IMR-90 (cell line): ENCODE measurements at regions not wholly inside any gene's neighbourhood (a gene's known extent, or its start where the extent isn't known, plus 50 kb on each side); places are given as distances from the start of the nearest gene placed in this dataset.

Experiments used
- ATAC-seq: fragments of 200-7000 bp; cut with Tn5 transposase; 2 replicates; pipeline ENCODE4 v1.9.1; 2020; ENCODE audit warnings: low read depth, mild to moderate bottlenecking, moderate library complexity
- BruUV-seq: library from RNA; stranded (reverse); fragments of 400-500 nt; replicated peaks from 2 replicates; lab custom pipeline; 2021; lab: Mats Ljungman, UMichigan
- CTCF ChIA-PET: fragments of 300-600 bp; formaldehyde crosslinking; extraction: SDS; loops from one replicate; lab custom pipeline; 2021; ENCODE audit warnings: antibody characterized with exemption; lab: Yijun Ruan, JAX
- POLR2A ChIA-PET: fragments of 300-600 bp; sonication (Branson Sonifier 250); formaldehyde crosslinking; loops from one replicate; lab custom pipeline; 2022; ENCODE audit warnings: antibody characterized with exemption; ENCODE audit not compliant: unreplicated experiment; lab: Charles Lee
- DNase-seq: peaks from one replicate; pipeline ENCODE4 v3.0.0; 2013
- H2AFZ ChIP-seq: replicated peaks from 2 replicates; pipeline ENCODE3; 2013; ENCODE audit warnings: low read length, mild to moderate bottlenecking; ENCODE audit not compliant: poor library complexity
- H2AK5ac ChIP-seq: 2 replicates; pipeline ENCODE4 v1.6.1; 2013; ENCODE audit warnings: low read depth, low read length, inconsistent platforms
- H2AK9ac ChIP-seq: replicated peaks from 2 replicates; pipeline ENCODE3; 2013; ENCODE audit warnings: mild to moderate bottlenecking, low read depth, low read length, moderate library complexity; ENCODE audit not compliant: poor library complexity
- H2BK120ac ChIP-seq: 2 replicates; pipeline ENCODE4 v1.6.1; 2013; ENCODE audit warnings: low read depth, low read length, inconsistent platforms
- H2BK15ac ChIP-seq: 3 replicates; pipeline ENCODE4 v1.6.1; 2013; ENCODE audit warnings: low read depth, low read length, inconsistent platforms
- H2BK20ac ChIP-seq: 2 replicates; pipeline ENCODE4 v1.6.1; 2013; ENCODE audit warnings: low read depth, mild to moderate bottlenecking, inconsistent platforms, low read length, moderate library complexity
- H2BK5ac ChIP-seq: 2 replicates; pipeline ENCODE4 v1.6.1; 2013; ENCODE audit warnings: mild to moderate bottlenecking, low read depth, low read length, inconsistent platforms; ENCODE audit not compliant: poor library complexity, severe bottlenecking
- H3K14ac ChIP-seq: replicated peaks from 2 replicates; pipeline ENCODE4 v1.6.1; 2013; ENCODE audit warnings: low read depth, low read length, inconsistent platforms
- H3K18ac ChIP-seq: 2 replicates; pipeline ENCODE4 v1.6.1; 2013; ENCODE audit warnings: low read depth, low read length, control low read depth
- H3K23ac ChIP-seq: 2 replicates; pipeline ENCODE4 v1.6.1; 2013; ENCODE audit warnings: low read depth, low read length, inconsistent platforms
- H3K27ac ChIP-seq: 2 replicates; pipeline ENCODE4 v1.5.1; 2013; ENCODE audit warnings: mild to moderate bottlenecking, control low read depth, low read length; ENCODE audit not compliant: insufficient read depth
- H3K27me3 ChIP-seq: 2 replicates; pipeline ENCODE4 v1.6.1; 2013; ENCODE audit warnings: low read length; ENCODE audit not compliant: control insufficient read depth, insufficient read depth
- H3K36me3 ChIP-seq: 2 replicates; pipeline ENCODE4 v1.6.1; 2013; ENCODE audit warnings: low read length, mixed read lengths; ENCODE audit not compliant: control insufficient read depth, insufficient read depth
- H3K4ac ChIP-seq: 2 replicates; pipeline ENCODE4 v1.6.1; 2013; ENCODE audit warnings: low read depth, low read length, inconsistent platforms
- H3K4me1 ChIP-seq: 2 replicates; pipeline ENCODE4 v1.6.1; 2013; ENCODE audit warnings: low read length, mixed read lengths; ENCODE audit not compliant: control insufficient read depth, insufficient read depth
- H3K4me2 ChIP-seq: 2 replicates; pipeline ENCODE4 v1.6.1; 2013; ENCODE audit warnings: low read depth, mild to moderate bottlenecking, control low read depth, low read length, moderate library complexity
- H3K4me3 ChIP-seq: 2 replicates; pipeline ENCODE4 v1.5.1; 2013; ENCODE audit warnings: low read depth, mild to moderate bottlenecking, control low read depth, low read length, moderate library complexity; ENCODE audit not compliant: insufficient read depth
- H3K56ac ChIP-seq: 2 replicates; pipeline ENCODE4 v1.6.1; 2013; ENCODE audit warnings: low read length, inconsistent platforms; ENCODE audit not compliant: insufficient read depth; ENCODE audit errors: extremely low read depth
- H3K79me1 ChIP-seq, 2 experiments: 2 replicates each; pipeline ENCODE4 v1.6.1; 2013; ENCODE audit warnings: low read length in 2 of 2, inconsistent platforms in 1 of 2, low read depth in 1 of 2
- H3K9ac ChIP-seq: 2 replicates; pipeline ENCODE4 v1.6.1; 2013; ENCODE audit warnings: low read depth, low read length, control low read depth
- H3K9me1 ChIP-seq: 2 replicates; pipeline ENCODE4 v1.6.1; 2013; ENCODE audit warnings: low read length, inconsistent platforms; ENCODE audit not compliant: insufficient read depth
- H3K9me3 ChIP-seq: 2 replicates; pipeline ENCODE4 v1.6.1; 2013; ENCODE audit warnings: low read length; ENCODE audit not compliant: control insufficient read depth, insufficient read depth
- H4K20me1 ChIP-seq: 2 replicates; pipeline ENCODE4 v1.6.1; 2013; ENCODE audit warnings: low read length, inconsistent platforms; ENCODE audit not compliant: insufficient read depth
- H4K5ac ChIP-seq: 2 replicates; pipeline ENCODE4 v1.6.1; 2013; ENCODE audit warnings: mild to moderate bottlenecking, low read depth, low read length, control low read depth
- H4K8ac ChIP-seq, 2 experiments: 2 replicates each; pipeline ENCODE4 v1.6.1; 2013; ENCODE audit warnings: low read depth in 2 of 2, low read length in 2 of 2, control low read depth in 1 of 2, inconsistent platforms in 1 of 2
- H4K91ac ChIP-seq: 2 replicates; pipeline ENCODE4 v1.6.1; 2013; ENCODE audit warnings: low read depth, low read length, inconsistent platforms; ENCODE audit not compliant: insufficient read depth
- CHD1 ChIP-seq: IDR thresholded peaks from 2 replicates; pipeline ENCODE4 v1.6.1; 2012; ENCODE audit warnings: low read depth, low read length, improper control_type of control experiment
- MAFK ChIP-seq: IDR thresholded peaks from 2 replicates; pipeline ENCODE4 v1.6.1; 2012; ENCODE audit warnings: low read depth, low read length, improper control_type of control experiment
- WGBS, 2 experiments: methylation state at CpG; one replicate each; pipeline versions ENCODE4 v1.1.5 to v1.1.7; 2013; ENCODE audit warnings: missing lambda C conversion rate in 2 of 2; ENCODE audit not compliant: insufficient read length in 1 of 2; ENCODE audit errors: extremely low coverage in 2 of 2; 5-methylcytosine and 5-hydroxymethylcytosine counted together
- dilution Hi-C: fragments of 300-500 bp; cut with HindIII; formaldehyde crosslinking; loops from one replicate; pipeline ENCODE4 v1.14.3; 2018; ENCODE audit warnings: low sequenced_read_pairs; ENCODE audit not compliant: unreplicated experiment
- in situ Hi-C: fragments of 300-500 bp; cut with MboI; formaldehyde crosslinking; loops from 3 replicates; pipeline ENCODE4 v1.14.3; 2019; ENCODE audit warnings: low sequenced_read_pairs, inconsistent platforms, mixed read lengths
- intact Hi-C: fragments of 100-400 bp; cut with micrococcal nuclease; formaldehyde crosslinking; loops from 2 replicates; pipeline ENCODE4 v1.10.0; 2022
- TF ChIP-seq, protein P1 (sequence below): fragments of 150-350 bp; IDR thresholded peaks from 2 replicates; pipeline ENCODE4 v1.6.1; 2017; ENCODE audit warnings: mild to moderate bottlenecking, antibody characterized with exemption, low read length, low read depth

DNA sequence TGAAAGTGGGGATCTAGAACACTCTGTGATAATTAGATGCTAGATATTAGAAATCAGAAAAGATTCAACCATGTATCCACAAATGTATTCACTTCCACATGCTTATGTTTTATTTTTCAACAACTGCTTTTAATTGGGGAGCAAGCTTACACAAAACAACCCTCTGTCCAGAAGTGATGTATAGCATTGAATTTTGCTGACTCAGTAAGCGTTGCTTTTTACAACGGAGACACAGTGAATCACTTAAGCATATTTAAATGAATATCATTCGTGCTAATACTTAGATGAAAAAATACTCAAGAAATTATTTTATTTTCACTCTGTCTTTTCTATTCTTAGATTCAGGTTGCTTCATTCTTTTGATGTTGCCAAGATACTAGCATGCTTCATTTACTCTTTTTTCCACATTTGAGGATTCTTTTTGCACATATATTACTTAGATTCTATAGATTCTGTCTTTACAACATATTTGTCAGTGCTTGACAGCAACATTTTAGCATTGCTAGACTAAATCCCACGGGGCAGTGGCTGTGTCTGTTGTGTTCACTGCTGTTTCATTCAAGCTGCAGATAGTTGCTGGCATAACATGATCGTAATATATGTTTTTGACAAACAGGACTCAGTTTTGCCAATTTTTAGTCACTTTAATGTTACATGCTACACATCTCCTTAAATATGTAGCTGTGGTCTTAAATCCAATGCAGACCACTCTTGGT, 1714.4 kb upstream of the SEL1L start:
- Histone ChIP-seq H2BK5ac (no peak overlapping the region), H3K9me1 (no peaks in the 10 kb centered on the region), H3K4me2 (no peak overlapping the region), H4K8ac (no peak overlapping the region), H4K20me1 (no peaks in the 10 kb centered on the region), H3K18ac (no peak overlapping the region), H3K4me1 (no peaks in the 10 kb centered on the region), H3K27ac (no peak overlapping the region), H3K4me3 (no peak overlapping the region), H3K36me3 (no peaks in the 10 kb centered on the region), H3K56ac (no peak overlapping the region), H2AFZ (no peak overlapping the region), H3K27me3 (no peaks in the 10 kb centered on the region), H3K14ac (no peak overlapping the region), H2BK15ac (no peak overlapping the region), H2BK20ac (no peak overlapping the region), H4K91ac (no peak overlapping the region), H2AK9ac (no peak overlapping the region), H4K5ac (no peak overlapping the region), H3K9ac (no peak overlapping the region), H3K79me1 (no peaks in the 10 kb centered on the region), H3K9me3 (no peaks in the 10 kb centered on the region), H2AK5ac (no peak overlapping the region), H3K23ac (no peak overlapping the region), H3K4ac (no peak overlapping the region), H2BK120ac (no peak overlapping the region)
- ATAC-seq (no peak), DNase-seq (no peak)
- peak; percentile 93 for TF ChIP-seq MAFK
- TF ChIP-seq, protein P1, sequence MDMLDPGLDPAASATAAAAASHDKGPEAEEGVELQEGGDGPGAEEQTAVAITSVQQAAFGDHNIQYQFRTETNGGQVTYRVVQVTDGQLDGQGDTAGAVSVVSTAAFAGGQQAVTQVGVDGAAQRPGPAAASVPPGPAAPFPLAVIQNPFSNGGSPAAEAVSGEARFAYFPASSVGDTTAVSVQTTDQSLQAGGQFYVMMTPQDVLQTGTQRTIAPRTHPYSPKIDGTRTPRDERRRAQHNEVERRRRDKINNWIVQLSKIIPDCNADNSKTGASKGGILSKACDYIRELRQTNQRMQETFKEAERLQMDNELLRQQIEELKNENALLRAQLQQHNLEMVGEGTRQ, result no peak
- TF ChIP-seq CHD1, result no peak
- CTCF ChIA-PET, result no interaction called here
- intact Hi-C loops (no loop called here), dilution Hi-C loops (no loop called here), in situ Hi-C loops (no loop called here)
- WGBS, 2 experiments, result no CpG with 5 or more reads among the region's 5 CpGs
- BruUV-seq, result no TSS peak
- POLR2A ChIA-PET, result no interaction called here
